Chondrocyte (in vitro differentiated cells): ENCODE measurements at regions not wholly inside any gene's neighbourhood (a gene's known extent, or its start where the extent isn't known, plus 50 kb on each side); places are given as distances from the start of the nearest gene placed in this dataset.

Source experiments
- DNase-seq: peaks from one replicate; pipeline ENCODE4 v3.0.0; 2021; ENCODE audit warnings: mixed read lengths, low spot score
- H3K27ac Mint-ChIP-seq: one replicate; pipeline ENCODE4 v1.8.0; 2021; ENCODE audit warnings: mild to moderate bottlenecking, moderate library complexity, mixed read lengths; ENCODE audit not compliant: unreplicated experiment
- H3K27me3 Mint-ChIP-seq: 2 replicates; pipeline ENCODE4 v1.8.0; 2021; ENCODE audit warnings: low read depth, mixed read lengths
- H3K36me3 Mint-ChIP-seq: 2 replicates; pipeline ENCODE4 v1.8.0; 2021; ENCODE audit warnings: low read depth, mixed read lengths
- H3K4me1 Mint-ChIP-seq: 2 replicates; pipeline ENCODE4 v1.8.0; 2021; ENCODE audit warnings: low read depth, mild to moderate bottlenecking, mixed read lengths
- H3K4me3 Mint-ChIP-seq: one replicate; pipeline ENCODE4 v1.8.0; 2021; ENCODE audit warnings: mild to moderate bottlenecking, moderate library complexity, mixed read lengths; ENCODE audit not compliant: unreplicated experiment
- H3K9me3 Mint-ChIP-seq: 2 replicates; pipeline ENCODE4 v1.8.0; 2021; ENCODE audit warnings: low read depth, mixed read lengths
- TF ChIP-seq, protein P1 (sequence below): fragments of 200-600 bp; sonication (generic); IDR thresholded peaks from 2 replicates; pipeline ENCODE4 v1.5.0; 2021; ENCODE audit warnings: antibody characterized with exemption, mild to moderate bottlenecking, moderate library complexity

DNA sequence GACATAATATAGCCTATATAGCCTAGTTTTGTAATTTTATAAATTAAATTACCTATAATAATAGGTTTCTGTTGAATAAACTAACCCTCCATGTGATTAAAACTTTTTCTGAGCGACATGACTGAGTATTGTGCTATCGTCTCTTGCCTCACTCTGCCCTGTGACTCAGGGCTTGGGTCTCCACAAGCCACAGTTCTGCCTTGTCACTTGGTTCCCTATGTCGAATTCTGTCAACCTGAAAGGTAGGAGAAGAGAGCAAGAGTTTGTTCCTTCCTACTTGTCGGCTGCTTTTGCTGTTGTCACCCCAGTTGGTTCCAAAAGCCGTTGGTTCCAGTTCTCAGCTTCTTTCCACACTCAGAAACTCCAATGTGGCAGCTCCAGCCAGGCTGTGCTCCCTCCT is 285.9 kb downstream of the PSAT1 start:
- H3K4me3 Mint-ChIP-seq, result no peak overlapping the region
- no peak overlapping the region for H3K27ac Mint-ChIP-seq
- peaks cover 10% of the 10 kb centered on the region for H3K9me3 Mint-ChIP-seq
- peaks cover 3% of the 10 kb centered on the region for H3K36me3 Mint-ChIP-seq
- no peaks in the 10 kb centered on the region for H3K27me3 Mint-ChIP-seq
- no peak for DNase-seq
- no peaks in the 10 kb centered on the region for H3K4me1 Mint-ChIP-seq
- TF ChIP-seq, protein P1, sequence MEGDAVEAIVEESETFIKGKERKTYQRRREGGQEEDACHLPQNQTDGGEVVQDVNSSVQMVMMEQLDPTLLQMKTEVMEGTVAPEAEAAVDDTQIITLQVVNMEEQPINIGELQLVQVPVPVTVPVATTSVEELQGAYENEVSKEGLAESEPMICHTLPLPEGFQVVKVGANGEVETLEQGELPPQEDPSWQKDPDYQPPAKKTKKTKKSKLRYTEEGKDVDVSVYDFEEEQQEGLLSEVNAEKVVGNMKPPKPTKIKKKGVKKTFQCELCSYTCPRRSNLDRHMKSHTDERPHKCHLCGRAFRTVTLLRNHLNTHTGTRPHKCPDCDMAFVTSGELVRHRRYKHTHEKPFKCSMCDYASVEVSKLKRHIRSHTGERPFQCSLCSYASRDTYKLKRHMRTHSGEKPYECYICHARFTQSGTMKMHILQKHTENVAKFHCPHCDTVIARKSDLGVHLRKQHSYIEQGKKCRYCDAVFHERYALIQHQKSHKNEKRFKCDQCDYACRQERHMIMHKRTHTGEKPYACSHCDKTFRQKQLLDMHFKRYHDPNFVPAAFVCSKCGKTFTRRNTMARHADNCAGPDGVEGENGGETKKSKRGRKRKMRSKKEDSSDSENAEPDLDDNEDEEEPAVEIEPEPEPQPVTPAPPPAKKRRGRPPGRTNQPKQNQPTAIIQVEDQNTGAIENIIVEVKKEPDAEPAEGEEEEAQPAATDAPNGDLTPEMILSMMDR, result no peak

DNA sequence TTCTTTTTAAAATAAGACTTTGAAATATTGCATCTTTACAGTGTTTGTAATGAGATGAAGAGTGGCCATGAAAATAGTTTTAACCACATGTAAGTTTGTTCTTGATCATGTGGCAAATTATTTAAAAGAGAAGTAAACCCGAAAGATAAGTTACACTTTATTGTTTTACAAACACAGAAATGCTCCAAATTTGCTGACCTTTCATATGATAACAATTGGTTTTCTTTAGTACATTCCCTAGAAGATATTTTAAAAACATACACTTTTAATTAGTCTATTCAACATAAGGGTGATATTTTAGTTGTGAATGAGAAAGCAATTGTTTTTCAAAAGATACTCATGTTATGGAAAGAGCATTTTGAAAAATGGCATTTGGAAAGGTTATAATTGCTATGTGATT is 287.7 kb downstream of the PSAT1 start:
- Mint-ChIP-seq H3K4me3 (no peak overlapping the region), H3K27me3 (no peaks in the 10 kb centered on the region), H3K36me3 (peaks cover 4% of the 10 kb centered on the region), H3K27ac (no peak overlapping the region), H3K9me3 (peaks cover 11% of the 10 kb centered on the region), H3K4me1 (peaks cover under 1% of the 10 kb centered on the region)
- DNase-seq, result no peak
- TF ChIP-seq, protein P1, result no peak

DNA sequence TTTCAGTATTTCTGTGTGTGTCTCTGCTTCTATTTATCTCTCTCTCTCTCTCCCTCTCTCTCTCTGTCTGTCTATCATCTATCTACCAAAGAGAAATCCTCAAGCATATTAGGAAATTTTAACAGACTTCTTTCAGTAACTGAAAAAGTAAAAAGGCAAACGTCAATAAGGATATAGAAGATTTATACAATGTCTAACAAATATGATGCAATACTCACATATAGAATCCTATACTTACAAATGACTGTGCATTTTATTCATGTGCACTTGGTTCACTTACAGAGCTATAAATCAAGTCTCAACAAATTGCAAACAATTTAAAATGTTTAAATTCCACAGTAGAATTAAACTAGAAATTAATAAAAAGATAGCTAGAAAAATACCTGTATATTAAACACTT is 289.0 kb downstream of the PSAT1 start:
- no peak for DNase-seq
- Mint-ChIP-seq H3K4me1 (peaks cover 11% of the 10 kb centered on the region), H3K27ac (no peak overlapping the region), H3K4me3 (no peak overlapping the region), H3K9me3 (peaks cover 14% of the 10 kb centered on the region), H3K27me3 (no peaks in the 10 kb centered on the region), H3K36me3 (peaks cover 6% of the 10 kb centered on the region)
- TF ChIP-seq, protein P1, result no peak

DNA sequence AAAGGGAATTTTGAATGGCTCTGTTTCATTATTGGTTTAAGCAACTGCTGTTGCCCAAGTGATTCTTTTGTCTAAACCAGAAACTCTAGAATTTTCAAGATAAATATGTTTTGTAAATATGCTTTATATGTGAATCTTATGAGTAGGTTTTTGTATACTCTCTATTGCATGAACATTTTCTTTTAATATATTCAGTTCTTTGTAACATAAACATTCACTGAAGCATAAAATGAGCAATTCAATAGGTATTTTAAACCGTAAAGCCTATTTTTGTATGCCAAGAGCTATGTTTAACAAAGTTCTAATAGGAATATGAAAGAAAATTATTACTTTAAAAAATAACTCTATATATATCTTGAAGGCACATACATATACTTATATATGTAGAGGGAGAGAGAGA is 293.1 kb downstream of the PSAT1 start:
- peaks cover 6% of the 10 kb centered on the region for H3K36me3 Mint-ChIP-seq
- no peak overlapping the region for H3K27ac Mint-ChIP-seq
- TF ChIP-seq, protein P1, result no peak
- no peaks in the 10 kb centered on the region for H3K27me3 Mint-ChIP-seq
- H3K9me3 Mint-ChIP-seq, result peaks cover 14% of the 10 kb centered on the region
- H3K4me3 Mint-ChIP-seq, result no peak overlapping the region
- DNase-seq, result no peak
- peaks cover 46% of the 10 kb centered on the region for H3K4me1 Mint-ChIP-seq

DNA sequence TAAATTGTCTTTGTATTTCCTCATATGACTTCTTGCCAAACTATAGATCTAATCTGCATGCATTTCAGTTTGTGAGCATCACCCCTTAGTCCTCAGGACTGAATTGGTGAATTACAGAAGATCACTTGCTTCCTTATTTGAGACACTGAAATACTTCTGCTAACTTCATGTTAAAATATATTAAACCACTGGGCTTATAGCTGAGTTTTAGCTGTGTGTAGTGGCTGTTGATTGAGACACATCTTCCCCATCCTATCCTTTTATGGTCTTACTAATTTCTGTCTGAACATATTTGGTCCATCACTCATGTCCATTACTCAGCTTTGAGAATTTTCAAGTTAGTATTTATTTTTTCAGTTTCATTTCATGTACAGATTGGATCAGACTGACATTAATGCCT is 295.9 kb downstream of the PSAT1 start:
- Mint-ChIP-seq H3K27me3 (no peaks in the 10 kb centered on the region), H3K27ac (peak overlapping the region; percentile 70), H3K4me3 (no peak overlapping the region), H3K36me3 (peaks cover 3% of the 10 kb centered on the region), H3K4me1 (peaks cover 69% of the 10 kb centered on the region), H3K9me3 (peaks cover 4% of the 10 kb centered on the region)
- TF ChIP-seq, protein P1, result no peak
- DNase-seq, result no peak
